Renal pelvis (tissue), 1 donor: ENCODE measurements at regions not wholly inside any gene's neighbourhood (a gene's known extent, or its start where the extent isn't known, plus 50 kb on each side); places are given as distances from the start of the nearest gene placed in this dataset.
"Not testable (repeated sequence)": the region's sequence is repeated elsewhere in the genome, so short reads cannot be mapped to it uniquely, and the experiment has no call there.

ENCODE experiments used
- DNase-seq: peaks from one replicate; pipeline ENCODE4 v3.0.0-alpha.2; 2013

DNA sequence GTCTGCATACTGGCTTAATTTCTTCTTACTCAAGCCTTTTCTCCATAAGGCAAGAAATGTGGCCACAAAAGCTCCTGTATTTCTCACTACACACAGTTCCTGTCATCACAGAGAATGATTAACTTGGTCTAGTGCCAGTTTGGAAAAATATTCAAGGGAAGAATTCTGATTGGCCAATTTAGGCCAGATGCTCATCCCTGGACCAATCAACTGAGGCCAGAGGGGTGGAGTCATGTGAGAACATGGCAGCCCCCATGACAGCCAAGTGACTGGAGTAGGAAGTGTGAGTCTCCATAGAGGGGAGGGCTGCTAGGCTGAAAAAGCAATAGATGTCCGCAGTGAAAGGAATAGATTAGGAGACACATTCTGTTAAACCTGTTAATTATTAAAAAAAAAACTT is 56.4 kb upstream of the EEF2KMT start:
- DNase-seq: not testable (repeated sequence)

DNA sequence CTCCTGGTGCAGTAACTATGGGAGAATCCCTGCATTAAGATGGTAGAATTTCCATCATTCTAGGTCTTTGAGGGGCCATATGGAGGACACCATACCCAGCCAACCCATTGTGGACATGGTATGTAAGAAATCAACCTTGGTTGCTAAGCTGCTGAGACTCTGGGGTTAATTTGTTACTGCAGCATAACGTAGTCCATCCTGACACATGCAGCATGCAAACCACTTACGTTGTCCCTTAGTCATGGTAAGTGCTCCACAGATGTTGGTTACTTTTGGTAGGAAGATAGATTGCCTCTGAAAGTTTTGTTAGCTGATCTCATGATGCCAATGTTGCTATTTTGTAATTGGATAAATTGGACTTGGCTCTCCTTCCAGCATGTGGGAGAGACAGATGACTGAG is 53.8 kb upstream of the EEF2KMT start:
- DNase-seq: not testable (repeated sequence)
